NCI-H345 treated with DMSO at 0.1 percent for 48 hours (cell line): ENCODE measurements at regions not wholly inside any gene's neighbourhood (a gene's known extent, or its start where the extent isn't known, plus 50 kb on each side); places are given as distances from the start of the nearest gene placed in this dataset.

Experiments
- DNase-seq: peaks from one replicate; lab custom pipeline; 2025; ENCODE audit not compliant: unreplicated experiment; lab: John Stamatoyannopoulos, UW

- no peak for DNase-seq
These were observed 81.3 kb upstream of the CCDC28A start for GRCh38 chr6:138692058-138692977.

DNA sequence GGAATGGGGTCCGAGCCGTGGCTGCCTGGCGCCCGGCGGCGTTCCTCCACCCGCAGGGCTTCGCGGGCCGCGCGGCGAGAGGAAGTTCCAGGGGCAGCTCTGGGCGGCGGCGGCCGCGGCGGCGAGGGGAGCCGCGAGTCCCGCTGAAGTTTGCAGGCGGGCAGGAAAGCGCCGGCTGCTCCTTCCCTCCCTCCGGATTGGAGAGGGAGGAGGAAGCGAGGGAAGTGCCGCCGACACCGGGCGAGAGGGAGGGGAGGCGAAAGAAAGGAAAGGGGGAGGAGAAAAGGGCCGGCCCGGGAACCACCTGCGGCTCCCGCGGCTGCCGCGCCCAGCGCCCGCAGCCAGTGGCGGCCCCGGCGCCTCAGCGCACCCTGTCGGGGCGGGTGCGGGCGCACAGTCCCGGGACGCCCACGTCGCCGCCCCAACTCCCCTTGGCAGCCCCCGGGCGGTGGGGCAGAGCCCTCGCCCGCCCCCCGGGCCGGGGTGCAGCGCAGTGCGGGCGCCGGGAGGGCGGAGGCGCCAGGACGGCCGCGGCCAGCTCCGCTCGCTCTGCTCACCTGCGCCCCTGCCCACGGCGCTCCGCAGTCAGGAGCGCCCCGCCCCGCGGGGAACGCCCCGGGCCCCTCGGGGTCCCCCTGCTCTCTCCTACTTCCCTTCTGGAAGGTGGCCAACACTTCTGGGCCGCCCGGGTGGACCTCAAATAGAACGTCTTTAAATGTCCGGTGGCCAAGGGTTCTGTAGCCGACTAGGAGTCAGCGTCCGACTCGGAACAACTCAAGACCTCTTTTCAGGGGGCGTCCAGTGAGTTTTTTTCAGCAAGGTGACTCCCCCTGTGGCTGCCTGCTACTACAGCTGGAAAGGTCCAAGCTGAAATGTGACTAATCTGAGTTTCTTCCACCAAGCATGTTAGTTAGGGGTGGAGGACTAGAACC, 80.3 kb upstream of the CCDC28A start:
- peak; percentile 40 for DNase-seq

DNA sequence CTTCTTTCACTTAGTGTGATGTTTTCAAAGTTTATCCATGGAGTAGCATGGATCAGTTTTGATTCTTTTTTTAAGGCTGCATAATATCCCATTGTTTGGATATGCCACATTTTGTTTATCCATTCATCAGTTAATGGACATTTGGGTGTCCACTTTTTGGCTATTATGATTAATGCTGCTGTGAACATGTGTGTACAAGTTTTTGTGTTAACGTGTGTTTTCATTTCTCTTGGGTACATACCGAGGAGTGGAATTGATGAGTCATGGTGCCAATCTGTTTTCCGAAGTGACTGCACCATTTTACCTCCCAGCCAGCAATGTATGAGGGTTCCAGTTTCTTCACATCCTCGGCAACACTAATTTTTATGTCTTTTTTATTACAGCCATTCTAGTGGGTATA, 78.4 kb upstream of the CCDC28A start:
- DNase-seq: no peak

- no peak for DNase-seq
These were observed 59.1 kb upstream of the CCDC28A start for GRCh38 chr6:138714493-138714892.

- no peak for DNase-seq
These were observed 57.6 kb upstream of the CCDC28A start for GRCh38 chr6:138716013-138716412.

DNA sequence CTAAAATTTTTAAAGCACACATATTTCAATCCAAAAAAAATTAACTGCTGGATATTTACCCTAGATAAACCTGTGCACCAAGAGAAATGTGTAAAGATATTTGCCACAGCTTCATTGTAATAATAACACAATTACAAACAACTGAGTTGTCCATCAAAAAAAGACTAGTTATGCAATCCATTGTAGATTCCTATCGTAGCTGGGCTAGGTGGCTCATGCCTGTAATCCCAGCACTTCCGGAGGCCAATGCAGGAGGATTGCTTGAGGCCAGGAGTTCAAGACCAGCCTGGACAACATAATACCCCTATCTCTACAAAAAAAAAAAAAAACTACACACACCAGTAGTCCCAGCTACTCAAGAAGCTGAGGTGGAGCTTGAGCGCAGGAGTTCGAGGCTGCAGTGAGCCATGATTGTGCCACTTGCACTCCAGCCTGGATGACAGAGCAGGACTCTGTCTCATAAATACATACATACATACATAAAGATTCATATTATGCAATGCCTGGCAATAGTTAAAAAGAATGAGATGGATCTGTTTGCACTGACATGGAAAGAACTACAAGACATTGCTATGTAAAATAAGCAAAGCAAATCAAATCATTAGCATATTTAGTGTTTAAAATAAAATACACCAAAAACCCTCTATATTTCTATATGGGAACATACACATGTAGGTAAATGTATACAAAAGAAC, 56.5 kb upstream of the CCDC28A start:
- no peak for DNase-seq

- no peak for DNase-seq
These were observed 54.4 kb upstream of the CCDC28A start for GRCh38 chr6:138719011-138719635.

DNA sequence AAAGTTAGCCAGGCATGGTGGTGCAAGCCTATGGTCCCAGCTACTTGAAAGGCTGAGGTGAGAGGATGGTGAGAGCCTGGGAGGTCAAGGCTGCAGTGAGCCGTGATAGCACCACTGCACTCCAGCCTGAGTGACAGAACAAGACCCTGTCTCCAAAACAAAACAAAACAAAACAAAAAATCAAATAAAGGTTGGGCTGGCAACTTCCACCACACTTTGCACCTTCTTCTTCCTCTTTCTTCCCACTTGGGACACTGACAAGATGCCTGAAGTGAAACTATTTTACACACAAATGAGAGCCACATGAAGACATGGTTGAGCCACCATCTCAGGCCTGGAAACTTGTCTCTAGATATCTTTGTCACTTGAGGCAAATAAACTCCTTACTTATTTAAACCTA, 53.8 kb upstream of the CCDC28A start:
- no peak for DNase-seq

GRCh38 chr6:138722425-138723371, 50.9 kb upstream of the CCDC28A start:
- DNase-seq: no peak
